Ovary (tissue), 7 donors: ENCODE measurements at regions not wholly inside any gene's neighbourhood (a gene's known extent, or its start where the extent isn't known, plus 50 kb on each side); places are given as distances from the start of the nearest gene placed in this dataset.

Experiments
- DNase-seq, 5 donors: peaks; one replicate each; pipeline ENCODE4 v3.0.0-alpha.2; 2019 to 2020
- H3K27ac ChIP-seq, 2 donors: fragments of 200-600 bp; one replicate each; pipeline versions ENCODE4 v1.5.1 to v1.8.0; 2019 to 2022
- H3K27me3 ChIP-seq: fragments of 200-600 bp; one replicate; pipeline ENCODE4 v1.8.0; 2022
- H3K36me3 ChIP-seq: fragments of 200-600 bp; sonication (generic); one replicate; pipeline ENCODE4 v1.5.1; 2019
- H3K4me1 ChIP-seq: one replicate; pipeline ENCODE4 v1.8.1; 2013; ENCODE audit warnings: mild to moderate bottlenecking, moderate library complexity; ENCODE audit not compliant: insufficient read depth
- H3K4me3 ChIP-seq: fragments of 200-600 bp; sonication (generic); one replicate; pipeline ENCODE4 v1.5.1; 2017
- H3K9me3 ChIP-seq, 2 donors: fragments of 200-600 bp in 1 of 2; sonication (generic) in 1 of 2; one replicate each; pipeline versions ENCODE4 v1.5.1 to v1.8.1; 2013 to 2019; ENCODE audit warnings: mild to moderate bottlenecking in 1 of 2, moderate library complexity in 1 of 2
- EP300 ChIP-seq: sonication (generic); formaldehyde crosslinking; IDR thresholded peaks from one replicate; pipeline ENCODE4 v1.6.1; 2017; ENCODE audit warnings: antibody characterized with exemption
- POLR2A ChIP-seq: fragments of 450-650 bp; IDR thresholded peaks from one replicate; pipeline ENCODE4 v1.6.1; 2017; ENCODE audit warnings: antibody characterized with exemption, mild to moderate bottlenecking, moderate library complexity
- WGBS, 3 donors: extraction: QIAGEN DNeasy Blood & Tissue Kit in 1 of 3; methylation state at CpG; one replicate each; pipeline versions ENCODE4 v1.1.5 to v1.1.7; 2013 to 2017; 5-methylcytosine and 5-hydroxymethylcytosine counted together
- intact Hi-C, 4 donors: fragments of 100-400 bp; cut with DNase I; formaldehyde crosslinking; loops; one replicate each; pipeline versions ENCODE4 v1.11.0 to v1.15.1; 2022 to 2023
- TF ChIP-seq, protein P1 (sequence below), 3 donors: fragments of 450-650 bp in 2 of 3; fragments of 200-600 bp in 1 of 3; IDR thresholded peaks; one replicate each; pipeline versions ENCODE4 v1.5.1 to v1.8.0; 2016 to 2022; ENCODE audit warnings: antibody characterized with exemption in 3 of 3, mild to moderate bottlenecking in 1 of 3
- donor health status: DM: no; HTN: no; CAD: no; lungs with moderate emphysema.
- donor health status: DM: no; HTN: no; CAD: no.
- donor health status: Bipolar disorder and iron deficiency.
- donor health status: DM: no; HTN: no; CAD: no.
- donor health status: DM: yes; HTN: yes; CAD: no.

- intact Hi-C loops: no loop called here
- Histone ChIP-seq H3K9me3 (no peaks in the 10 kb centered on the region), H3K36me3 (no peaks in the 10 kb centered on the region), H3K4me1 (no peaks in the 10 kb centered on the region), H3K27me3 (no peaks in the 10 kb centered on the region), H3K27ac (no peak overlapping the region), H3K4me3 (no peak overlapping the region)
- TF ChIP-seq POLR2A: no peak
- WGBS, 3 donors: 79 to 89% (median 84%) methylated on average over 2 of the region's 2 CpGs
- DNase-seq: no peak
These were observed 81.5 kb upstream of the ASTN2 start for GRCh38 chr9:117496307-117496706.

DNA sequence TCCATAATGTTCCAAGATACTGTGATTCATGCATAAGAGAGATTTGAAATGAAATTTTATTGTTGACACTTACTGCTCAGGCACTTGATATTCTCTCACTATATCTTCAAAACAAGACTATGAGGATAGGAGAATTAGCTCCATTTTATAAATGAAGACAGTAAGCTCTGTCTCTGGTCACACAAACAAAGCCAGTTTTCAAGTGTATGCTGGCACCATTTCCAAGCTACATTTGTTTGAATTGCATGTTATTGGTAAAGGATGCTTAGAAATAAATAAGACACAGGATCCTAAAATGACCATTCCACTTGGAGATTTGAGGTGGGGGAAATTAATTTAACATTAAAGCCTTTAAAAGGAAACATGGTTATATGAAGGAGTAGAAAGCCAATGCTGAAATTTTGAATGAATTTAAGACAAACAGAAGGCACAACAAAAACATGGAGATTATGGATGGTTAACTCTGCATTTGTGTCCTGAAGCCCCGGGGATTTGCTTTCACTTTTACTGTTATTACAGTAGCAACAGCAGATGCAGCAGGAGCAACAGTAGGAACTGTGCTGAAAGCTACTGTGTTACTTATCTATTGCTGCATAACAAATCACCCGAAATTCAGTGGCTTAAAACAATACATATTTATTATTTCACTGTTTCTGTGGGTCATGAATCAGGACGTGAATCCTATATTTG lies 79.7 kb upstream of the ASTN2 start:
- H3K4me3 ChIP-seq: no peak overlapping the region
- H3K27me3 ChIP-seq: no peaks in the 10 kb centered on the region
- WGBS, 3 donors: 1 to 10% (median 1%) methylated on average over 3 of the region's 3 CpGs
- H3K4me1 ChIP-seq: no peaks in the 10 kb centered on the region
- H3K27ac ChIP-seq: no peak overlapping the region
- no peak for TF ChIP-seq EP300
- TF ChIP-seq, protein P1, sequence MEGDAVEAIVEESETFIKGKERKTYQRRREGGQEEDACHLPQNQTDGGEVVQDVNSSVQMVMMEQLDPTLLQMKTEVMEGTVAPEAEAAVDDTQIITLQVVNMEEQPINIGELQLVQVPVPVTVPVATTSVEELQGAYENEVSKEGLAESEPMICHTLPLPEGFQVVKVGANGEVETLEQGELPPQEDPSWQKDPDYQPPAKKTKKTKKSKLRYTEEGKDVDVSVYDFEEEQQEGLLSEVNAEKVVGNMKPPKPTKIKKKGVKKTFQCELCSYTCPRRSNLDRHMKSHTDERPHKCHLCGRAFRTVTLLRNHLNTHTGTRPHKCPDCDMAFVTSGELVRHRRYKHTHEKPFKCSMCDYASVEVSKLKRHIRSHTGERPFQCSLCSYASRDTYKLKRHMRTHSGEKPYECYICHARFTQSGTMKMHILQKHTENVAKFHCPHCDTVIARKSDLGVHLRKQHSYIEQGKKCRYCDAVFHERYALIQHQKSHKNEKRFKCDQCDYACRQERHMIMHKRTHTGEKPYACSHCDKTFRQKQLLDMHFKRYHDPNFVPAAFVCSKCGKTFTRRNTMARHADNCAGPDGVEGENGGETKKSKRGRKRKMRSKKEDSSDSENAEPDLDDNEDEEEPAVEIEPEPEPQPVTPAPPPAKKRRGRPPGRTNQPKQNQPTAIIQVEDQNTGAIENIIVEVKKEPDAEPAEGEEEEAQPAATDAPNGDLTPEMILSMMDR (IDR thresholded peaks at IDR 0.05): no peak
- TF ChIP-seq POLR2A: no peak
- no peaks in the 10 kb centered on the region for H3K9me3 ChIP-seq
- no peaks in the 10 kb centered on the region for H3K36me3 ChIP-seq
- intact Hi-C loops: no loop called here
- no peak for DNase-seq

DNA sequence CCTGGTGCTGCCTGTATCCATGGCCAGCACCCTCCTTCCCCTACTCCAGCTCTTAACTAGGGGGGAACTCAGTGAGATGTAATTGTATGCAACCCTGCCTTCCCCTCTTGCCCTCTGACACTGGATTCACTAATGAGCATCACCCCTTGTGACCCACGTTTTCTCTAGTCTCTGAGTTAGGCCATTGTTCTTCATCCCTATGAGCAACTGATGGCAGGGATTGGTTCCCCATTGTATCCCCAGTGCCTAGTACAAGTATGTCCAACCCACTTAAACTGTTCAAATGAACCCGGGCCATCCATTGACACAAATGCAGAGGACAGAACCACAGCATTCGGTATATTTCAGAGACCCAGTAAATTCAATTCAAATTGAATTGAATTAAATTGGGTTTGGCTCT lies 77.6 kb upstream of the ASTN2 start:
- TF ChIP-seq POLR2A (no peak), EP300 (no peak)
- TF ChIP-seq, protein P1 (IDR thresholded peaks at IDR 0.05): no peak
- intact Hi-C loops: no loop called here
- H3K27me3 ChIP-seq: no peaks in the 10 kb centered on the region
- H3K9me3 ChIP-seq: no peaks in the 10 kb centered on the region
- no peak overlapping the region for H3K4me3 ChIP-seq
- no peaks in the 10 kb centered on the region for H3K36me3 ChIP-seq
- peaks cover 2% of the 10 kb centered on the region for H3K4me1 ChIP-seq
- no peak for DNase-seq
- 71 to 90% (median 82%) methylated on average over 3 of the region's 3 CpGs for WGBS, 3 donors
- H3K27ac ChIP-seq: no peak overlapping the region

DNA sequence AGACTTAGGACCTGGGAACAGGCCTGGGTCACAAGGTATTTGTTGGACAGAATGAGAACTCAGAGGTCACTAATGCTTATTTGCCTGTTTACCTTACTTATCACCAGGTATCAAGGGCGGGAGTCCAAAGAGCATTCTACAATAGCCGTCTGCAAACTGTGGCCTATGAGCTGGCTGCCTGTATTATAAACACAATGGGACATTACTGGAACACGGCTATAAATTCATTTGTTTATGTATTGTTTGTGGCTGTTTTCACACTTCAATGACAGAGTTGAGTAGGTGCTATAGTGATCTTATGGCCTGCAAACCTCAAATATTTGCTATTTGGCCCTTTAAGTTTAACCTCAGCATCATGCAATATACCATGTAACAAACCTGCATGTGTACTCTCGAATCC lies 76.6 kb upstream of the ASTN2 start:
- DNase-seq: no peak
- Histone ChIP-seq H3K9me3 (no peaks in the 10 kb centered on the region), H3K4me3 (no peak overlapping the region), H3K36me3 (no peaks in the 10 kb centered on the region), H3K27me3 (no peaks in the 10 kb centered on the region), H3K4me1 (peaks cover 2% of the 10 kb centered on the region), H3K27ac (no peak overlapping the region)
- intact Hi-C loops: no loop called here
- TF ChIP-seq POLR2A (no peak), EP300 (no peak)
- TF ChIP-seq, protein P1 (IDR thresholded peaks at IDR 0.05): no peak
- 74 to 80% (median 76%) methylated on average over 4 of the region's 4 CpGs for WGBS, 3 donors

GRCh38 chr9:117490199-117490598 lies 75.3 kb upstream of the ASTN2 start:
- Histone ChIP-seq H3K9me3 (no peaks in the 10 kb centered on the region), H3K4me1 (peaks cover 2% of the 10 kb centered on the region), H3K27ac (no peak overlapping the region), H3K4me3 (no peak overlapping the region), H3K27me3 (no peaks in the 10 kb centered on the region), H3K36me3 (no peaks in the 10 kb centered on the region)
- intact Hi-C loops: no loop called here
- DNase-seq: no peak
- TF ChIP-seq POLR2A: no peak
- no peak for TF ChIP-seq EP300
- TF ChIP-seq, protein P1 (IDR thresholded peaks at IDR 0.05): no peak
